DOHH2 (cell line): ENCODE measurements at regions not wholly inside any gene's neighbourhood (a gene's known extent, or its start where the extent isn't known, plus 50 kb on each side); places are given as distances from the start of the nearest gene placed in this dataset.
"Not testable (repeated sequence)": the region's sequence is repeated elsewhere in the genome, so short reads cannot be mapped to it uniquely, and the experiment has no call there.

ENCODE experiments used
- H3F3A ChIP-seq: fragments of 200-600 bp; sonication (generic), shearing (Covaris generic); 2 replicates; pipeline ENCODE4 v1.6.0; 2016; ENCODE audit warnings: antibody characterized with exemption, mild to moderate bottlenecking; ENCODE audit not compliant: control insufficient read depth, insufficient read depth
- H3K27ac ChIP-seq: fragments of 200-600 bp; sonication (generic); 2 replicates; pipeline ENCODE4 v1.5.1; 2014; ENCODE audit warnings: low read depth, mild to moderate bottlenecking, low read length, moderate library complexity
- H3K27me3 ChIP-seq: fragments of 200-600 bp; sonication (generic); 2 replicates; pipeline ENCODE4 v1.6.1; 2014; ENCODE audit warnings: mild to moderate bottlenecking, low read length, mixed read lengths; ENCODE audit not compliant: control insufficient read depth
- H3K36me3 ChIP-seq: fragments of 200-600 bp; sonication (generic); 2 replicates; pipeline ENCODE4 v1.6.1; 2014; ENCODE audit warnings: mild to moderate bottlenecking, low read length, moderate library complexity, mixed read lengths; ENCODE audit not compliant: control insufficient read depth
- H3K4me1 ChIP-seq: fragments of 200-600 bp; sonication (generic); 2 replicates; pipeline ENCODE4 v1.6.1; 2014; ENCODE audit warnings: mild to moderate bottlenecking, low read length, mixed read lengths; ENCODE audit not compliant: control insufficient read depth
- H3K4me2 ChIP-seq: fragments of 200-600 bp; sonication (generic); 2 replicates; pipeline ENCODE4 v1.6.0; 2014; ENCODE audit warnings: mild to moderate bottlenecking, low read length, moderate library complexity
- H3K4me3 ChIP-seq: fragments of 200-600 bp; sonication (generic); 2 replicates; pipeline ENCODE4 v1.5.1; 2014; ENCODE audit warnings: mild to moderate bottlenecking, low read length, mixed read lengths
- H3K79me2 ChIP-seq: fragments of 200-600 bp; sonication (generic); 2 replicates; pipeline ENCODE4 v1.6.1; 2014; ENCODE audit warnings: mild to moderate bottlenecking, low read length, mixed read lengths; ENCODE audit not compliant: control insufficient read depth
- H3K9me2 ChIP-seq: fragments of 200-600 bp; sonication (generic); replicated peaks from 2 replicates; pipeline ENCODE4 v1.6.1; 2014; ENCODE audit warnings: mild to moderate bottlenecking, low read length, mixed read lengths; ENCODE audit not compliant: control insufficient read depth
- H3K9me3 ChIP-seq: fragments of 200-600 bp; sonication (generic); 2 replicates; pipeline ENCODE4 v1.6.1; 2014; ENCODE audit warnings: antibody characterized with exemption, low read length, mixed read lengths; ENCODE audit not compliant: control insufficient read depth, insufficient read depth
- H4K20me1 ChIP-seq: fragments of 200-600 bp; sonication (generic); 2 replicates; pipeline ENCODE4 v1.6.0; 2014; ENCODE audit warnings: low read depth, mild to moderate bottlenecking, antibody characterized with exemption, low read length, moderate library complexity; ENCODE audit not compliant: control insufficient read depth, insufficient read depth
- EZH2phosphoT487 ChIP-seq: fragments of 200-600 bp; sonication (generic); IDR thresholded peaks from 2 replicates; pipeline ENCODE4 v1.6.1; 2017; ENCODE audit warnings: borderline replicate concordance, mild to moderate bottlenecking, antibody characterized with exemption, low read length, moderate library complexity, mixed read lengths
- TF ChIP-seq, protein P1 (sequence below): fragments of 200-600 bp; sonication (generic); IDR thresholded peaks from one replicate; pipeline ENCODE4 v1.5.1; 2014; ENCODE audit warnings: antibody characterized with exemption, mild to moderate bottlenecking, low read depth, low read length; ENCODE audit not compliant: poor library complexity, severe bottlenecking

DNA sequence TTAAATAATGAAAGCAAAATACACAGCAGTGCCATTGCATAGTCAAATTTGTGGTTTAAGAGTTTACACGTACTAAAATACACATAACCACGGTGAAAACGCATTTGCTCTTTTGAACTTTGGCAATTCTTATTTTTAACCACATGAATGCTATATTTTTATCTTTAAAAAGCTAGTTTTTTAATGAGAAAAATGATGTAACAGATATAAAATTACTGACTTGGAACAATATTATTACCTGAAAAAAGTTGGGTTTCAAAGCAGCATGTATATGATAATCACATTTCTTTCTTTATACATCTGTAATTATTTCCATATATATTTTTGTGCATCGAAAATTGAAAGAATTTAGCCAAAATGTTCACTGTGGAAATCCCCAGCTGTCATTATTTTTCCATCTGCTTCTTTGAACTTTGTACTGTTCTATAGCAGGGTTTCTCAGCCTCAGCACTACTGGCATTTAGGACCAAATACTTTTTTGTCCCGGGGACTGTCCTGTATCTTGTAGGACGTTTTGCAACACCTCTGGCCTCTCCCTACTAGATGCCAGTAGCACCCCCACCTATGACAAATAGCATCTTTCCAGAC, 75.9 kb upstream of the CAB39 start:
- H3K36me3 ChIP-seq: no peaks in the 10 kb centered on the region
- peaks cover 8% of the 10 kb centered on the region; the same call in 1 of the 2 replicates for H3F3A ChIP-seq
- H3K27me3 ChIP-seq: no peaks in the 10 kb centered on the region
- H3K79me2 ChIP-seq: no peaks in the 10 kb centered on the region
- peak overlapping the region; percentile 44 for H3K4me3 ChIP-seq
- H3K4me2 ChIP-seq: peak overlapping the region; percentile 70
- no peaks in the 10 kb centered on the region for H3K9me3 ChIP-seq
- peak overlapping the region; percentile 70 for H3K27ac ChIP-seq
- peaks cover 50% of the 10 kb centered on the region for H3K4me1 ChIP-seq
- no peaks in the 10 kb centered on the region for H3K9me2 ChIP-seq
- H4K20me1 ChIP-seq: no peaks in the 10 kb centered on the region
- no peak for TF ChIP-seq EZH2phosphoT487
- TF ChIP-seq, protein P1, sequence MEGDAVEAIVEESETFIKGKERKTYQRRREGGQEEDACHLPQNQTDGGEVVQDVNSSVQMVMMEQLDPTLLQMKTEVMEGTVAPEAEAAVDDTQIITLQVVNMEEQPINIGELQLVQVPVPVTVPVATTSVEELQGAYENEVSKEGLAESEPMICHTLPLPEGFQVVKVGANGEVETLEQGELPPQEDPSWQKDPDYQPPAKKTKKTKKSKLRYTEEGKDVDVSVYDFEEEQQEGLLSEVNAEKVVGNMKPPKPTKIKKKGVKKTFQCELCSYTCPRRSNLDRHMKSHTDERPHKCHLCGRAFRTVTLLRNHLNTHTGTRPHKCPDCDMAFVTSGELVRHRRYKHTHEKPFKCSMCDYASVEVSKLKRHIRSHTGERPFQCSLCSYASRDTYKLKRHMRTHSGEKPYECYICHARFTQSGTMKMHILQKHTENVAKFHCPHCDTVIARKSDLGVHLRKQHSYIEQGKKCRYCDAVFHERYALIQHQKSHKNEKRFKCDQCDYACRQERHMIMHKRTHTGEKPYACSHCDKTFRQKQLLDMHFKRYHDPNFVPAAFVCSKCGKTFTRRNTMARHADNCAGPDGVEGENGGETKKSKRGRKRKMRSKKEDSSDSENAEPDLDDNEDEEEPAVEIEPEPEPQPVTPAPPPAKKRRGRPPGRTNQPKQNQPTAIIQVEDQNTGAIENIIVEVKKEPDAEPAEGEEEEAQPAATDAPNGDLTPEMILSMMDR: no peak

GRCh38 chr2:230637486-230637885, 75.2 kb upstream of the CAB39 start:
- Histone ChIP-seq H3K27ac (peak overlapping the region; percentile 70; the same call in 1 of the 2 replicates), H3K4me3 (peak overlapping the region; percentile 44; the same call in 1 of the 2 replicates), H3K4me2 (peak overlapping the region; percentile 70), H3K4me1 (peaks cover 50% of the 10 kb centered on the region)
- H3K79me2 ChIP-seq, H3K9me2 ChIP-seq, H3F3A ChIP-seq, H4K20me1 ChIP-seq, H3K36me3 ChIP-seq, H3K9me3 ChIP-seq, H3K27me3 ChIP-seq: not testable (repeated sequence)

- H3K9me2 ChIP-seq: no peaks in the 10 kb centered on the region
- H3K36me3 ChIP-seq: no peaks in the 10 kb centered on the region
- H3K4me3 ChIP-seq: no peak overlapping the region
- H3K9me3 ChIP-seq: no peaks in the 10 kb centered on the region
- no peaks in the 10 kb centered on the region for H4K20me1 ChIP-seq
- peaks cover 46% of the 10 kb centered on the region for H3K4me1 ChIP-seq
- H3K4me2 ChIP-seq: no peak overlapping the region
- H3F3A ChIP-seq: 0 out of 2 replicates have a peak, but pooled peaks cover 3% of the 10 kb centered on the region
- no peak overlapping the region for H3K27ac ChIP-seq
- no peaks in the 10 kb centered on the region for H3K27me3 ChIP-seq
- H3K79me2 ChIP-seq: no peaks in the 10 kb centered on the region
- TF ChIP-seq, protein P1: no peak
- TF ChIP-seq EZH2phosphoT487: no peak
Measured at GRCh38 chr2:230640540-230641011, 72.1 kb upstream of the CAB39 start.

DNA sequence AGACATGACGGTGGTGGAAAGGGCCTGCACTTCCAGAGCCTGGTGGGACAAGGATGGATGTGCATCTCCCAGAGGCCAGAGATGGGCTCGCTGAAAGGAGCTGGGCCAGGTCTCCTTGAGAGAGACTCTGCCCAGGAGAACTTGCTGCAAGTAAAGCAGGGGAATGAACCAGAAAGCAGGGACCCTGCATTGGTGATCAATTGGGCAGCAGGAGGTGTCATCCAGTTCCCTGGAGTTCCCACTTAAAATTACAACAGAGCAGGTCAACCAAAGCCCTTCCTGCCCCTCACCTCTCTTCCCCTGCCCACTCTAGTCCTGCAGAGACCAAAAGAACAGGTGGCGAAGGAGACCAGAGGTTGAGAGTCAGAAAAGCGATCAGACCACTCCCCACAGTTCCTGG, 69.7 kb upstream of the CAB39 start:
- no peak overlapping the region for H3K27ac ChIP-seq
- H3K9me3 ChIP-seq: no peaks in the 10 kb centered on the region
- no peak for TF ChIP-seq EZH2phosphoT487
- H3K9me2 ChIP-seq: no peaks in the 10 kb centered on the region
- no peak overlapping the region for H3K4me2 ChIP-seq
- no peak overlapping the region for H3K4me3 ChIP-seq
- H3K79me2 ChIP-seq: no peaks in the 10 kb centered on the region
- no peaks in the 10 kb centered on the region for H4K20me1 ChIP-seq
- H3K4me1 ChIP-seq: peaks cover 23% of the 10 kb centered on the region
- H3K27me3 ChIP-seq: no peaks in the 10 kb centered on the region
- H3K36me3 ChIP-seq: no peaks in the 10 kb centered on the region
- H3F3A ChIP-seq: no peaks in the 10 kb centered on the region
